IMR-90 (cell line): ENCODE measurements at regions not wholly inside any gene's neighbourhood (a gene's known extent, or its start where the extent isn't known, plus 50 kb on each side); places are given as distances from the start of the nearest gene placed in this dataset.

Experiments used
- ATAC-seq: fragments of 200-7000 bp; cut with Tn5 transposase; 2 replicates; pipeline ENCODE4 v1.9.1; 2020; ENCODE audit warnings: low read depth, mild to moderate bottlenecking, moderate library complexity
- BruUV-seq: library from RNA; stranded (reverse); fragments of 400-500 nt; replicated peaks from 2 replicates; lab custom pipeline; 2021; lab: Mats Ljungman, UMichigan
- CTCF ChIA-PET: fragments of 300-600 bp; formaldehyde crosslinking; extraction: SDS; loops from one replicate; lab custom pipeline; 2021; ENCODE audit warnings: antibody characterized with exemption; lab: Yijun Ruan, JAX
- POLR2A ChIA-PET: fragments of 300-600 bp; sonication (Branson Sonifier 250); formaldehyde crosslinking; loops from one replicate; lab custom pipeline; 2022; ENCODE audit warnings: antibody characterized with exemption; ENCODE audit not compliant: unreplicated experiment; lab: Charles Lee
- DNase-seq: peaks from one replicate; pipeline ENCODE4 v3.0.0; 2013
- H2AFZ ChIP-seq: replicated peaks from 2 replicates; pipeline ENCODE3; 2013; ENCODE audit warnings: low read length, mild to moderate bottlenecking; ENCODE audit not compliant: poor library complexity
- H2AK5ac ChIP-seq: 2 replicates; pipeline ENCODE4 v1.6.1; 2013; ENCODE audit warnings: low read depth, low read length, inconsistent platforms
- H2AK9ac ChIP-seq: replicated peaks from 2 replicates; pipeline ENCODE3; 2013; ENCODE audit warnings: mild to moderate bottlenecking, low read depth, low read length, moderate library complexity; ENCODE audit not compliant: poor library complexity
- H2BK120ac ChIP-seq: 2 replicates; pipeline ENCODE4 v1.6.1; 2013; ENCODE audit warnings: low read depth, low read length, inconsistent platforms
- H2BK15ac ChIP-seq: 3 replicates; pipeline ENCODE4 v1.6.1; 2013; ENCODE audit warnings: low read depth, low read length, inconsistent platforms
- H2BK20ac ChIP-seq: 2 replicates; pipeline ENCODE4 v1.6.1; 2013; ENCODE audit warnings: low read depth, mild to moderate bottlenecking, inconsistent platforms, low read length, moderate library complexity
- H2BK5ac ChIP-seq: 2 replicates; pipeline ENCODE4 v1.6.1; 2013; ENCODE audit warnings: mild to moderate bottlenecking, low read depth, low read length, inconsistent platforms; ENCODE audit not compliant: poor library complexity, severe bottlenecking
- H3K14ac ChIP-seq: replicated peaks from 2 replicates; pipeline ENCODE4 v1.6.1; 2013; ENCODE audit warnings: low read depth, low read length, inconsistent platforms
- H3K18ac ChIP-seq: 2 replicates; pipeline ENCODE4 v1.6.1; 2013; ENCODE audit warnings: low read depth, low read length, control low read depth
- H3K23ac ChIP-seq: 2 replicates; pipeline ENCODE4 v1.6.1; 2013; ENCODE audit warnings: low read depth, low read length, inconsistent platforms
- H3K27ac ChIP-seq: 2 replicates; pipeline ENCODE4 v1.5.1; 2013; ENCODE audit warnings: mild to moderate bottlenecking, control low read depth, low read length; ENCODE audit not compliant: insufficient read depth
- H3K27me3 ChIP-seq: 2 replicates; pipeline ENCODE4 v1.6.1; 2013; ENCODE audit warnings: low read length; ENCODE audit not compliant: control insufficient read depth, insufficient read depth
- H3K36me3 ChIP-seq: 2 replicates; pipeline ENCODE4 v1.6.1; 2013; ENCODE audit warnings: low read length, mixed read lengths; ENCODE audit not compliant: control insufficient read depth, insufficient read depth
- H3K4ac ChIP-seq: 2 replicates; pipeline ENCODE4 v1.6.1; 2013; ENCODE audit warnings: low read depth, low read length, inconsistent platforms
- H3K4me1 ChIP-seq: 2 replicates; pipeline ENCODE4 v1.6.1; 2013; ENCODE audit warnings: low read length, mixed read lengths; ENCODE audit not compliant: control insufficient read depth, insufficient read depth
- H3K4me2 ChIP-seq: 2 replicates; pipeline ENCODE4 v1.6.1; 2013; ENCODE audit warnings: low read depth, mild to moderate bottlenecking, control low read depth, low read length, moderate library complexity
- H3K4me3 ChIP-seq: 2 replicates; pipeline ENCODE4 v1.5.1; 2013; ENCODE audit warnings: low read depth, mild to moderate bottlenecking, control low read depth, low read length, moderate library complexity; ENCODE audit not compliant: insufficient read depth
- H3K56ac ChIP-seq: 2 replicates; pipeline ENCODE4 v1.6.1; 2013; ENCODE audit warnings: low read length, inconsistent platforms; ENCODE audit not compliant: insufficient read depth; ENCODE audit errors: extremely low read depth
- H3K79me1 ChIP-seq, 2 experiments: 2 replicates each; pipeline ENCODE4 v1.6.1; 2013; ENCODE audit warnings: low read length in 2 of 2, inconsistent platforms in 1 of 2, low read depth in 1 of 2
- H3K9ac ChIP-seq: 2 replicates; pipeline ENCODE4 v1.6.1; 2013; ENCODE audit warnings: low read depth, low read length, control low read depth
- H3K9me1 ChIP-seq: 2 replicates; pipeline ENCODE4 v1.6.1; 2013; ENCODE audit warnings: low read length, inconsistent platforms; ENCODE audit not compliant: insufficient read depth
- H3K9me3 ChIP-seq: 2 replicates; pipeline ENCODE4 v1.6.1; 2013; ENCODE audit warnings: low read length; ENCODE audit not compliant: control insufficient read depth, insufficient read depth
- H4K20me1 ChIP-seq: 2 replicates; pipeline ENCODE4 v1.6.1; 2013; ENCODE audit warnings: low read length, inconsistent platforms; ENCODE audit not compliant: insufficient read depth
- H4K5ac ChIP-seq: 2 replicates; pipeline ENCODE4 v1.6.1; 2013; ENCODE audit warnings: mild to moderate bottlenecking, low read depth, low read length, control low read depth
- H4K8ac ChIP-seq, 2 experiments: 2 replicates each; pipeline ENCODE4 v1.6.1; 2013; ENCODE audit warnings: low read depth in 2 of 2, low read length in 2 of 2, control low read depth in 1 of 2, inconsistent platforms in 1 of 2
- H4K91ac ChIP-seq: 2 replicates; pipeline ENCODE4 v1.6.1; 2013; ENCODE audit warnings: low read depth, low read length, inconsistent platforms; ENCODE audit not compliant: insufficient read depth
- BHLHE40 ChIP-seq: fragments of 150-350 bp; IDR thresholded peaks from 2 replicates; pipeline ENCODE4 v1.6.1; 2016; ENCODE audit warnings: mild to moderate bottlenecking, low read depth, low read length
- CEBPB ChIP-seq: IDR thresholded peaks from 2 replicates; pipeline ENCODE4 v1.6.1; 2012; ENCODE audit warnings: low read depth, low read length, improper control_type of control experiment
- CHD1 ChIP-seq: IDR thresholded peaks from 2 replicates; pipeline ENCODE4 v1.6.1; 2012; ENCODE audit warnings: low read depth, low read length, improper control_type of control experiment
- MAFK ChIP-seq: IDR thresholded peaks from 2 replicates; pipeline ENCODE4 v1.6.1; 2012; ENCODE audit warnings: low read depth, low read length, improper control_type of control experiment
- MAZ ChIP-seq: IDR thresholded peaks from 2 replicates; pipeline ENCODE4 v1.6.1; 2012; ENCODE audit warnings: low read depth, mild to moderate bottlenecking, low read length, improper control_type of control experiment, moderate library complexity, borderline replicate concordance
- MXI1 ChIP-seq: IDR thresholded peaks from 2 replicates; pipeline ENCODE4 v1.6.1; 2012; ENCODE audit warnings: low read depth, mild to moderate bottlenecking, low read length, moderate library complexity, borderline replicate concordance
- NFE2L2 ChIP-seq: fragments of 150-350 bp; IDR thresholded peaks from 2 replicates; pipeline ENCODE4 v1.6.1; 2016; ENCODE audit warnings: low read depth, mild to moderate bottlenecking, low read length
- POLR2A ChIP-seq: IDR thresholded peaks from 2 replicates; pipeline ENCODE4 v1.6.1; 2012; ENCODE audit warnings: mild to moderate bottlenecking, low read depth, low read length
- RAD21 ChIP-seq: IDR thresholded peaks from 2 replicates; pipeline ENCODE4 v1.6.1; 2012; ENCODE audit warnings: low read length, improper control_type of control experiment
- RCOR1 ChIP-seq: IDR thresholded peaks from 2 replicates; pipeline ENCODE4 v1.6.1; 2012; ENCODE audit warnings: mild to moderate bottlenecking, low read length, improper control_type of control experiment; ENCODE audit not compliant: insufficient replicate concordance
- RFX5 ChIP-seq: IDR thresholded peaks from 2 replicates; pipeline ENCODE4 v1.8.0; 2012; ENCODE audit warnings: low read depth, mild to moderate bottlenecking, low read length, moderate library complexity
- SMC3 ChIP-seq: fragments of 150-350 bp; IDR thresholded peaks from 2 replicates; pipeline ENCODE4 v1.6.1; 2016; ENCODE audit warnings: low read depth, mild to moderate bottlenecking, antibody characterized with exemption, low read length, moderate library complexity
- WGBS, 2 experiments: methylation state at CpG; one replicate each; pipeline versions ENCODE4 v1.1.5 to v1.1.7; 2013; ENCODE audit warnings: missing lambda C conversion rate in 2 of 2; ENCODE audit not compliant: insufficient read length in 1 of 2; ENCODE audit errors: extremely low coverage in 2 of 2; 5-methylcytosine and 5-hydroxymethylcytosine counted together
- dilution Hi-C: fragments of 300-500 bp; cut with HindIII; formaldehyde crosslinking; loops from one replicate; pipeline ENCODE4 v1.14.3; 2018; ENCODE audit warnings: low sequenced_read_pairs; ENCODE audit not compliant: unreplicated experiment
- in situ Hi-C: fragments of 300-500 bp; cut with MboI; formaldehyde crosslinking; loops from 3 replicates; pipeline ENCODE4 v1.14.3; 2019; ENCODE audit warnings: low sequenced_read_pairs, inconsistent platforms, mixed read lengths
- intact Hi-C: fragments of 100-400 bp; cut with micrococcal nuclease; formaldehyde crosslinking; loops from 2 replicates; pipeline ENCODE4 v1.10.0; 2022
- TF ChIP-seq, protein P1 (sequence below): fragments of 150-350 bp; IDR thresholded peaks from 2 replicates; pipeline ENCODE4 v1.6.1; 2017; ENCODE audit warnings: mild to moderate bottlenecking, antibody characterized with exemption, low read length, low read depth
- TF ChIP-seq, protein P2 (sequence below): conservative IDR thresholded peaks from 2 replicates; pipeline ENCODE4 v1.5.1; 2012; ENCODE audit warnings: mild to moderate bottlenecking, low read depth, low read length, improper control_type of control experiment
- TF ChIP-seq, protein P3 (sequence below): fragments of 150-350 bp; IDR thresholded peaks from 2 replicates; pipeline ENCODE4 v1.6.1; 2016; ENCODE audit warnings: low read depth, mild to moderate bottlenecking, low read length, moderate library complexity, borderline replicate concordance

GRCh38 chr11:50412832-50413231, 380.2 kb downstream of the OR4C45 start:
- Histone ChIP-seq H3K4ac (no peak overlapping the region), H3K18ac (no peak overlapping the region), H4K5ac (no peak overlapping the region), H2BK15ac (no peak overlapping the region), H3K79me1 (no peaks in the 10 kb centered on the region), H3K4me2 (no peak overlapping the region), H2BK20ac (no peak overlapping the region), H3K4me3 (no peak overlapping the region), H3K23ac (no peak overlapping the region), H3K4me1 (no peaks in the 10 kb centered on the region), H3K9ac (no peak overlapping the region), H3K9me1 (no peaks in the 10 kb centered on the region), H3K9me3 (peaks cover 16% of the 10 kb centered on the region), H2BK120ac (no peak overlapping the region), H2AFZ (no peak overlapping the region), H4K20me1 (no peaks in the 10 kb centered on the region), H3K14ac (no peak overlapping the region), H3K56ac (no peak overlapping the region), H2AK5ac (no peak overlapping the region), H3K27me3 (no peaks in the 10 kb centered on the region), H4K8ac (no peak overlapping the region), H3K27ac (no peak overlapping the region), H2AK9ac (no peak overlapping the region), H4K91ac (no peak overlapping the region), H2BK5ac (no peak overlapping the region), H3K36me3 (no peaks in the 10 kb centered on the region)
- ChIA-PET CTCF (no interaction called here), POLR2A (no interaction called here)
- BruUV-seq, result no TSS peak
- intact Hi-C loops (no loop called here), in situ Hi-C loops (no loop called here), dilution Hi-C loops (no loop called here)
- 24% methylated on average over 3 of the region's 6 CpGs; no CpG with 5 or more reads in 1 of the 2 experiments for WGBS, 2 experiments
- no peak for DNase-seq
- ATAC-seq, result no peak
- TF ChIP-seq SMC3 (no peak), BHLHE40 (no peak), RAD21 (no peak), POLR2A (no peak), CEBPB (no peak), CHD1 (no peak), RFX5 (no peak), NFE2L2 (no peak), RCOR1 (no peak), MXI1 (no peak), MAZ (no peak), MAFK (no peak)
- TF ChIP-seq, protein P1, sequence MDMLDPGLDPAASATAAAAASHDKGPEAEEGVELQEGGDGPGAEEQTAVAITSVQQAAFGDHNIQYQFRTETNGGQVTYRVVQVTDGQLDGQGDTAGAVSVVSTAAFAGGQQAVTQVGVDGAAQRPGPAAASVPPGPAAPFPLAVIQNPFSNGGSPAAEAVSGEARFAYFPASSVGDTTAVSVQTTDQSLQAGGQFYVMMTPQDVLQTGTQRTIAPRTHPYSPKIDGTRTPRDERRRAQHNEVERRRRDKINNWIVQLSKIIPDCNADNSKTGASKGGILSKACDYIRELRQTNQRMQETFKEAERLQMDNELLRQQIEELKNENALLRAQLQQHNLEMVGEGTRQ, result no peak
- TF ChIP-seq, protein P2, sequence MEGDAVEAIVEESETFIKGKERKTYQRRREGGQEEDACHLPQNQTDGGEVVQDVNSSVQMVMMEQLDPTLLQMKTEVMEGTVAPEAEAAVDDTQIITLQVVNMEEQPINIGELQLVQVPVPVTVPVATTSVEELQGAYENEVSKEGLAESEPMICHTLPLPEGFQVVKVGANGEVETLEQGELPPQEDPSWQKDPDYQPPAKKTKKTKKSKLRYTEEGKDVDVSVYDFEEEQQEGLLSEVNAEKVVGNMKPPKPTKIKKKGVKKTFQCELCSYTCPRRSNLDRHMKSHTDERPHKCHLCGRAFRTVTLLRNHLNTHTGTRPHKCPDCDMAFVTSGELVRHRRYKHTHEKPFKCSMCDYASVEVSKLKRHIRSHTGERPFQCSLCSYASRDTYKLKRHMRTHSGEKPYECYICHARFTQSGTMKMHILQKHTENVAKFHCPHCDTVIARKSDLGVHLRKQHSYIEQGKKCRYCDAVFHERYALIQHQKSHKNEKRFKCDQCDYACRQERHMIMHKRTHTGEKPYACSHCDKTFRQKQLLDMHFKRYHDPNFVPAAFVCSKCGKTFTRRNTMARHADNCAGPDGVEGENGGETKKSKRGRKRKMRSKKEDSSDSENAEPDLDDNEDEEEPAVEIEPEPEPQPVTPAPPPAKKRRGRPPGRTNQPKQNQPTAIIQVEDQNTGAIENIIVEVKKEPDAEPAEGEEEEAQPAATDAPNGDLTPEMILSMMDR, result no peak
- TF ChIP-seq, protein P3, sequence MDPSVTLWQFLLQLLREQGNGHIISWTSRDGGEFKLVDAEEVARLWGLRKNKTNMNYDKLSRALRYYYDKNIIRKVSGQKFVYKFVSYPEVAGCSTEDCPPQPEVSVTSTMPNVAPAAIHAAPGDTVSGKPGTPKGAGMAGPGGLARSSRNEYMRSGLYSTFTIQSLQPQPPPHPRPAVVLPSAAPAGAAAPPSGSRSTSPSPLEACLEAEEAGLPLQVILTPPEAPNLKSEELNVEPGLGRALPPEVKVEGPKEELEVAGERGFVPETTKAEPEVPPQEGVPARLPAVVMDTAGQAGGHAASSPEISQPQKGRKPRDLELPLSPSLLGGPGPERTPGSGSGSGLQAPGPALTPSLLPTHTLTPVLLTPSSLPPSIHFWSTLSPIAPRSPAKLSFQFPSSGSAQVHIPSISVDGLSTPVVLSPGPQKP, result no peak
